ENCODE measurements at regions not wholly inside any gene's neighbourhood (a gene's known extent, or its start where the extent isn't known, plus 50 kb on each side); places are given as distances from the start of the nearest gene placed in this dataset.

DNA sequence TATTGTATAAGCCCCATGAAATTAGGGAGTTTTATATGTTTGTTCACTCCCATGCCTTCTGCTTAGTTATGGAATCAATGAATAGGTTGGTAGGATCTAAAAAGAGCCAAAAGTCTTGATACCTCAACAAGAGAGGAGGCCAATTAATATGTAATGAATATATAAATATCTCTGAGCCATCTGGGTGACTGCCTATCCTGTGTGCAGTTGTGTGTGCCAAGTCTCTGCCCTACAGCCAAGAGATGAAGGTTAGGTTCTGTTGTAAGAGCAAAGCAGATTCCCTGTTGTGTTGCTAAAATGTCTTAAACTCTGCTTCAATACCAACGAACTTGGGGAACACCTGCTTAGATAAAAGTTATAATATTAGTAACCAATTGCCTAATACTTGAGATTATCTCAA, 61.8 kb upstream of the GORAB start:
- Histone ChIP-seq H4K20me1 (replicated peaks in 1 of 2; ENCODE audit: control insufficient read depth in 1 of 2, insufficient read depth in 2 of 2, low read length in 2 of 2) (no peaks in the 10 kb centered on the region), H2AFZ (ENCODE audit: low read length) (no peak overlapping the region), H4K5ac (ENCODE audit: insufficient read length, low read depth, low read length) (no peak overlapping the region), H3K79me2 (ENCODE audit: control insufficient read depth in 1 of 2, insufficient read depth in 2 of 2, low read length in 2 of 2) (no peaks in the 10 kb centered on the region), H3K4me2 (ENCODE audit: insufficient read depth in 1 of 2, low read depth in 2 of 2, low read length in 2 of 2) (no peak overlapping the region), H2AK5ac (ENCODE audit: low read depth, low read length) (no peak overlapping the region), H3K79me1 (ENCODE audit: low read depth, low read length) (no peaks in the 10 kb centered on the region), H3K4me1 (replicated peaks in 1 of 4; ENCODE audit: control insufficient read depth in 3 of 4, insufficient read depth in 4 of 4, low read length in 3 of 4) (no peaks in the 10 kb centered on the region), H2BK20ac (ENCODE audit: low read length) (no peak overlapping the region), H4K8ac (ENCODE audit: extremely low read depth, insufficient read depth, low read length) (no peak overlapping the region), H3K18ac (ENCODE audit: extremely low read depth, low read length) (no peak overlapping the region), H2BK120ac (replicated peaks; ENCODE audit: low read depth, low read length) (no peak overlapping the region), H3K56ac (replicated peaks; ENCODE audit: insufficient read length, low read depth, low read length) (no peak overlapping the region), H2BK15ac (ENCODE audit: low read length) (no peak overlapping the region), H3K36me3 (ENCODE audit: control insufficient read depth in 2 of 4, insufficient read depth in 4 of 4, low read length in 3 of 4) (no peaks in the 10 kb centered on the region), H4K91ac (replicated peaks; ENCODE audit: insufficient read length, low read length) (no peak overlapping the region), H3K27ac (ENCODE audit: low read depth, low read length) (no peak overlapping the region), H3K4me3 (ENCODE audit: extremely low read depth in 1 of 4, insufficient read depth in 2 of 4, low read depth in 3 of 4, low read length in 4 of 4) (no peak overlapping the region), H2BK5ac (ENCODE audit: low read depth, low read length) (no peak overlapping the region), H2BK12ac (ENCODE audit: low read depth, low read length) (no peak overlapping the region), H3K23me2 (ENCODE audit: low read depth, low read length) (no peaks in the 10 kb centered on the region), H3K9me3 (ENCODE audit: insufficient read depth in 2 of 2, low read depth in 1 of 2, low read length in 1 of 2) (no peaks in the 10 kb centered on the region), H3K9ac (replicated peaks in 1 of 4; ENCODE audit: extremely low read depth in 1 of 4, low read depth in 3 of 4, low read length in 3 of 4) (no peak overlapping the region), H3K23ac (ENCODE audit: insufficient read length) (no peak overlapping the region), H3K4ac (replicated peaks; ENCODE audit: insufficient read length, low read depth, low read length) (no peak overlapping the region), H3K14ac (ENCODE audit: insufficient read length) (no peak overlapping the region), H3K27me3 (replicated peaks in 1 of 4; ENCODE audit: control insufficient read depth in 3 of 4, extremely low read depth in 1 of 4, insufficient read depth in 3 of 4, low read length in 3 of 4) (no peaks in the 10 kb centered on the region)
- DNase-seq (ENCODE audit: low read depth in 1 of 2, low spot score in 2 of 2) (no peak), FAIRE-seq (no peak)
- WGBS, 2 experiments (ENCODE audit: extremely low coverage in 1 of 2, insufficient coverage in 1 of 2, insufficient read length in 1 of 2, insufficient replicate concordance in 2 of 2, low coverage in 1 of 2, low lambda C conversion rate in 2 of 2, missing lambda C conversion rate in 1 of 2), result 67% methylated on average over 1 of the region's 1 CpG; no CpG with 5 or more reads in 1 of the 2 experiments
- ChIA-PET CTCF (ENCODE audit: partially characterized antibody) (interaction anchor here (0.7 to 1.3 kb wide), 2 partner anchors 11 to 547 kb away, joined by 3 read pairs; no protein-coding TSS in a partner anchor), POLR2A (ENCODE audit: partially characterized antibody) (no interaction called here)
- TF ChIP-seq KDM1A (IDR thresholded peaks at IDR 0.05; ENCODE audit: borderline replicate concordance, low read length) (no peak), CHD2 (IDR thresholded peaks at IDR 0.05; ENCODE audit: low read length) (no peak), TAF1 (IDR thresholded peaks at IDR 0.05; ENCODE audit: low read depth, low read length) (no peak)
- TF ChIP-seq, protein P1, sequence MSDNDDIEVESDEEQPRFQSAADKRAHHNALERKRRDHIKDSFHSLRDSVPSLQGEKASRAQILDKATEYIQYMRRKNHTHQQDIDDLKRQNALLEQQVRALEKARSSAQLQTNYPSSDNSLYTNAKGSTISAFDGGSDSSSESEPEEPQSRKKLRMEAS (IDR thresholded peaks at IDR 0.05), result no peak

All from H1 (cell line).